Thoracic aorta (tissue), 2 donors: ENCODE measurements at regions not wholly inside any gene's neighbourhood (a gene's known extent, or its start where the extent isn't known, plus 50 kb on each side); places are given as distances from the start of the nearest gene placed in this dataset.

ENCODE experiments used
- ATAC-seq: fragments of 150-250 bp; one replicate; pipeline ENCODE4 v1.8.0; 2017; ENCODE audit warnings: low read depth; ENCODE audit not compliant: insufficient number of reproducible peaks, low FRiP score
- DNase-seq: peaks from one replicate; pipeline ENCODE4 v3.0.0-alpha.2; 2020; ENCODE audit warnings: low spot score
- H3K27ac ChIP-seq, 2 donors: fragments of 200-600 bp; sonication (generic); 1 replicate in 1 of 2; 2 replicates in 1 of 2; pipeline ENCODE4 v1.5.1; 2016; ENCODE audit warnings: mild to moderate bottlenecking in 2 of 2, moderate library complexity in 2 of 2
- H3K27me3 ChIP-seq: fragments of 200-600 bp; sonication (generic); replicated peaks from 2 replicates; pipeline ENCODE4 v1.6.0; 2016; ENCODE audit warnings: mild to moderate bottlenecking; ENCODE audit not compliant: insufficient read depth
- H3K36me3 ChIP-seq: fragments of 200-600 bp; sonication (generic); one replicate; pipeline ENCODE4 v1.5.1; 2016
- H3K4me1 ChIP-seq, 2 donors: fragments of 200-600 bp; sonication (generic); 1 replicate in 1 of 2; 2 replicates in 1 of 2; pipeline versions ENCODE4 v1.5.1 to v1.6.0; 2016; ENCODE audit warnings: low read depth in 2 of 2, mild to moderate bottlenecking in 1 of 2; ENCODE audit not compliant: control insufficient read depth in 1 of 2
- H3K4me3 ChIP-seq: fragments of 200-600 bp; sonication (generic); 2 replicates; pipeline ENCODE4 v1.5.1; 2016; ENCODE audit warnings: mild to moderate bottlenecking
- H3K9me3 ChIP-seq: fragments of 200-600 bp; sonication (generic); 2 replicates; pipeline ENCODE4 v1.5.1; 2016
- CTCF ChIP-seq: fragments of 200-600 bp; sonication (generic); IDR thresholded peaks from one replicate; pipeline ENCODE4 v1.5.1; 2019; ENCODE audit warnings: antibody characterized with exemption

- H3K27ac ChIP-seq, result no peak overlapping the region
- no peak overlapping the region for H3K4me3 ChIP-seq
- TF ChIP-seq CTCF, result no peak
- no peaks in the 10 kb centered on the region for H3K27me3 ChIP-seq
- ATAC-seq (no peak), DNase-seq (no peak)
- H3K4me1 ChIP-seq, result no peaks in the 10 kb centered on the region
- no peaks in the 10 kb centered on the region for H3K36me3 ChIP-seq
- no peaks in the 10 kb centered on the region for H3K9me3 ChIP-seq
Measured at GRCh38 chr2:103103678-103104077, 341.8 kb downstream of the TMEM182 start.

DNA sequence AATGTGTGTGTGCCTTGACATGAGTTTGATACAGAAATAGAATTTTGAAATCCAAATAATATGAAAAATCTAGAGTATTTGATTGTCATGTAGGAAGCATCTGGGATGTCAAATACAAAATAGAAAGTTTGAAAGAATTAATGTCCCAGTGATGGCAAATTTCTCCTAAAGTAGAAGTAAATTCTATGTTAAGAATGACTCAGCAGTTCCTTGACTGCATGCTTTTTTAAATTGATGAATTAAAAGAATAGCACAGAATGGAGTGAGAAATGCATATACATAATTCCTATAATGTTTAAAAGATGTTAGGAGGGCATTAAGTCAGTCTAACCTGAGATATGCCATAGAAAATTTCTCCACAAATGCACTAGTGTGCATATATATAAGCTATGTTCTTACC lies 357.5 kb downstream of the TMEM182 start:
- H3K27ac ChIP-seq, result no peak overlapping the region
- DNase-seq, result no peak
- no peak for ATAC-seq
- H3K4me3 ChIP-seq, result no peak overlapping the region
- H3K36me3 ChIP-seq, result no peaks in the 10 kb centered on the region
- H3K4me1 ChIP-seq, result no peaks in the 10 kb centered on the region
- no peaks in the 10 kb centered on the region for H3K27me3 ChIP-seq
- no peaks in the 10 kb centered on the region for H3K9me3 ChIP-seq
- no peak for TF ChIP-seq CTCF

- ATAC-seq (no peak), DNase-seq (no peak)
- no peak for TF ChIP-seq CTCF
- H3K27me3 ChIP-seq, result no peaks in the 10 kb centered on the region
- H3K4me1 ChIP-seq, result no peaks in the 10 kb centered on the region
- H3K36me3 ChIP-seq, result no peaks in the 10 kb centered on the region
- no peaks in the 10 kb centered on the region for H3K9me3 ChIP-seq
- H3K27ac ChIP-seq, result no peak overlapping the region
- H3K4me3 ChIP-seq, result no peak overlapping the region
Measured at GRCh38 chr2:103121106-103121505, 359.3 kb downstream of the TMEM182 start.

GRCh38 chr2:103123516-103123915 lies 361.7 kb downstream of the TMEM182 start:
- Histone ChIP-seq H3K27ac (no peak overlapping the region), H3K9me3 (no peaks in the 10 kb centered on the region), H3K27me3 (no peaks in the 10 kb centered on the region), H3K4me1 (no peaks in the 10 kb centered on the region), H3K4me3 (no peak overlapping the region), H3K36me3 (no peaks in the 10 kb centered on the region)
- DNase-seq (no peak), ATAC-seq (no peak)
- TF ChIP-seq CTCF, result no peak

GRCh38 chr2:103130857-103131256 lies 369.0 kb downstream of the TMEM182 start:
- no peak overlapping the region for H3K27ac ChIP-seq
- H3K4me3 ChIP-seq, result no peak overlapping the region
- no peaks in the 10 kb centered on the region for H3K4me1 ChIP-seq
- no peaks in the 10 kb centered on the region for H3K27me3 ChIP-seq
- no peak for ATAC-seq
- no peaks in the 10 kb centered on the region for H3K36me3 ChIP-seq
- H3K9me3 ChIP-seq, result no peaks in the 10 kb centered on the region
- TF ChIP-seq CTCF, result no peak
- no peak for DNase-seq
